ENCODE measurements at regions not wholly inside any gene's neighbourhood (a gene's known extent, or its start where the extent isn't known, plus 50 kb on each side); places are given as distances from the start of the nearest gene placed in this dataset.

GRCh38 chr14:44609876-44610510 lies 102.9 kb upstream of the FSCB start:
- H3K4me2 ChIP-seq (ENCODE audit: extremely low read depth, insufficient read depth, low read length), result no peak overlapping the region
- H3K27me3 ChIP-seq (ENCODE audit: control insufficient read depth, insufficient read depth, low read length), result no peaks in the 10 kb centered on the region
- DNase-seq (ENCODE audit: low read depth in 2 of 2), result no peak
- no peaks in the 10 kb centered on the region for H3K4me1 ChIP-seq (ENCODE audit: control insufficient read depth, extremely low read depth, insufficient read depth, low read length)
- H3K9ac ChIP-seq (ENCODE audit: insufficient read depth, low read length), result no peak overlapping the region
- H3K36me3 ChIP-seq (ENCODE audit: control insufficient read depth, insufficient read depth, low read length), result no peaks in the 10 kb centered on the region
- no peak overlapping the region for H2AFZ ChIP-seq (ENCODE audit: low read length)
- TF ChIP-seq CTCF (conservative IDR thresholded peaks at IDR 0.05 in 1 of 2, IDR thresholded peaks at IDR 0.05 in 1 of 2; ENCODE audit: low read depth in 1 of 2, low read length in 2 of 2), result no peak
- no peak for TF ChIP-seq EZH2 (IDR thresholded peaks at IDR 0.05; ENCODE audit: low read length, missing control alignments)
- no peak overlapping the region for H3K27ac ChIP-seq (ENCODE audit: insufficient read depth, low read length)
- no peaks in the 10 kb centered on the region for H3K9me3 ChIP-seq (ENCODE audit: control insufficient read depth, insufficient read depth, low read depth, low read length)
- no peak overlapping the region for H3K4me3 ChIP-seq (replicated peaks in 1 of 4; ENCODE audit: control extremely low read depth in 1 of 4, insufficient read depth in 1 of 4, low read depth in 3 of 4, low read length in 4 of 4)
- no peaks in the 10 kb centered on the region for H3K79me2 ChIP-seq (ENCODE audit: control insufficient read depth, insufficient read depth, low read length)
- no peaks in the 10 kb centered on the region for H4K20me1 ChIP-seq (ENCODE audit: control insufficient read depth, extremely low read depth, insufficient read depth, low read length)

- Histone ChIP-seq H3K9me3 (ENCODE audit: control insufficient read depth, insufficient read depth, low read depth, low read length) (no peaks in the 10 kb centered on the region), H3K4me3 (replicated peaks in 1 of 4; ENCODE audit: control extremely low read depth in 1 of 4, insufficient read depth in 1 of 4, low read depth in 3 of 4, low read length in 4 of 4) (no peak overlapping the region), H3K27ac (ENCODE audit: insufficient read depth, low read length) (no peak overlapping the region), H3K4me1 (ENCODE audit: control insufficient read depth, extremely low read depth, insufficient read depth, low read length) (no peaks in the 10 kb centered on the region), H3K36me3 (ENCODE audit: control insufficient read depth, insufficient read depth, low read length) (no peaks in the 10 kb centered on the region), H2AFZ (ENCODE audit: low read length) (no peak overlapping the region), H3K79me2 (ENCODE audit: control insufficient read depth, insufficient read depth, low read length) (no peaks in the 10 kb centered on the region), H3K27me3 (ENCODE audit: control insufficient read depth, insufficient read depth, low read length) (no peaks in the 10 kb centered on the region), H3K9ac (ENCODE audit: insufficient read depth, low read length) (no peak overlapping the region), H3K4me2 (ENCODE audit: extremely low read depth, insufficient read depth, low read length) (no peak overlapping the region), H4K20me1 (ENCODE audit: control insufficient read depth, extremely low read depth, insufficient read depth, low read length) (no peaks in the 10 kb centered on the region)
- TF ChIP-seq EZH2 (IDR thresholded peaks at IDR 0.05; ENCODE audit: low read length, missing control alignments) (no peak), CTCF (conservative IDR thresholded peaks at IDR 0.05 in 1 of 2, IDR thresholded peaks at IDR 0.05 in 1 of 2; ENCODE audit: low read depth in 1 of 2, low read length in 2 of 2) (no peak)
- no peak for DNase-seq (ENCODE audit: low read depth in 2 of 2)
Measured at GRCh38 chr14:44609201-44609600, 102.1 kb upstream of the FSCB start.

GRCh38 chr14:44607701-44608100 lies 100.6 kb upstream of the FSCB start:
- H3K9me3 ChIP-seq (ENCODE audit: control insufficient read depth, insufficient read depth, low read depth, low read length), result no peaks in the 10 kb centered on the region
- H3K4me1 ChIP-seq (ENCODE audit: control insufficient read depth, extremely low read depth, insufficient read depth, low read length), result no peaks in the 10 kb centered on the region
- H3K27ac ChIP-seq (ENCODE audit: insufficient read depth, low read length), result no peak overlapping the region
- H3K9ac ChIP-seq (ENCODE audit: insufficient read depth, low read length), result no peak overlapping the region
- H2AFZ ChIP-seq (ENCODE audit: low read length), result no peak overlapping the region
- H3K27me3 ChIP-seq (ENCODE audit: control insufficient read depth, insufficient read depth, low read length), result no peaks in the 10 kb centered on the region
- no peak overlapping the region for H3K4me3 ChIP-seq (replicated peaks in 1 of 4; ENCODE audit: control extremely low read depth in 1 of 4, insufficient read depth in 1 of 4, low read depth in 3 of 4, low read length in 4 of 4)
- DNase-seq (ENCODE audit: low read depth in 2 of 2), result no peak
- no peaks in the 10 kb centered on the region for H3K36me3 ChIP-seq (ENCODE audit: control insufficient read depth, insufficient read depth, low read length)
- H3K4me2 ChIP-seq (ENCODE audit: extremely low read depth, insufficient read depth, low read length), result no peak overlapping the region
- no peaks in the 10 kb centered on the region for H3K79me2 ChIP-seq (ENCODE audit: control insufficient read depth, insufficient read depth, low read length)
- no peaks in the 10 kb centered on the region for H4K20me1 ChIP-seq (ENCODE audit: control insufficient read depth, extremely low read depth, insufficient read depth, low read length)
- TF ChIP-seq CTCF (conservative IDR thresholded peaks at IDR 0.05 in 1 of 2, IDR thresholded peaks at IDR 0.05 in 1 of 2; ENCODE audit: low read depth in 1 of 2, low read length in 2 of 2) (no peak), EZH2 (IDR thresholded peaks at IDR 0.05; ENCODE audit: low read length, missing control alignments) (no peak)

Data from fibroblast of lung (primary cell).